PC-3 (cell line): ENCODE measurements at regions not wholly inside any gene's neighbourhood (a gene's known extent, or its start where the extent isn't known, plus 50 kb on each side); places are given as distances from the start of the nearest gene placed in this dataset.

ENCODE experiments used
- ATAC-seq: fragments of 200-7000 bp; cut with Tn5 transposase; 2 replicates; pipeline ENCODE4 v1.9.1; 2020; ENCODE audit warnings: mild to moderate bottlenecking, moderate library complexity
- BruUV-seq: library from RNA; stranded (reverse); fragments of 400-500 nt; replicated peaks from 2 replicates; lab custom pipeline; 2021; lab: Mats Ljungman, UMichigan
- CTCF ChIA-PET: fragments of 300-600 bp; sonication (Branson Sonifier 250); formaldehyde crosslinking; loops from one replicate; lab custom pipeline; 2022; ENCODE audit warnings: antibody characterized with exemption; lab: Charles Lee
- POLR2A ChIA-PET: fragments of 300-600 bp; sonication (Branson Sonifier 250); formaldehyde crosslinking; loops from one replicate; lab custom pipeline; 2022; ENCODE audit warnings: antibody characterized with exemption; ENCODE audit not compliant: unreplicated experiment; lab: Charles Lee
- DNase-seq: peaks from one replicate; pipeline ENCODE4 v3.0.0-alpha.2; 2015
- H2AFZ ChIP-seq: fragments of 300-600 bp; sonication (generic); 2 replicates; pipeline ENCODE4 v1.6.0; 2016; ENCODE audit warnings: antibody characterized with exemption, low read length
- H3F3A ChIP-seq: fragments of 300-600 bp; sonication (generic); one replicate; pipeline ENCODE4 v1.6.0; 2017; ENCODE audit warnings: antibody characterized with exemption, low read length, control low read depth, mild to moderate bottlenecking; ENCODE audit not compliant: unreplicated experiment
- H3K27ac ChIP-seq: fragments of 300-600 bp; sonication (generic); 2 replicates; pipeline ENCODE4 v1.5.1; 2016; ENCODE audit warnings: mild to moderate bottlenecking, low read length
- H3K27me3 ChIP-seq: fragments of 300-600 bp; sonication (generic); 2 replicates; pipeline ENCODE4 v1.6.1; 2016; ENCODE audit warnings: low read length, mixed read lengths
- H3K36me3 ChIP-seq: fragments of 300-600 bp; sonication (generic); 2 replicates; pipeline ENCODE4 v1.6.1; 2016; ENCODE audit warnings: low read depth, mixed run types, low read length, mixed read lengths
- H3K4me1 ChIP-seq: fragments of 300-600 bp; sonication (generic); 2 replicates; pipeline ENCODE4 v1.5.1; 2016; ENCODE audit warnings: low read length; ENCODE audit not compliant: insufficient read depth
- H3K4me2 ChIP-seq: fragments of 300-600 bp; sonication (generic); 2 replicates; pipeline ENCODE4 v1.6.0; 2016; ENCODE audit warnings: low read length
- H3K4me3 ChIP-seq: fragments of 300-600 bp; sonication (generic); 2 replicates; pipeline ENCODE4 v1.5.1; 2016; ENCODE audit warnings: mild to moderate bottlenecking, low read length, mixed read lengths
- H3K79me2 ChIP-seq: fragments of 300-600 bp; sonication (generic); 2 replicates; pipeline ENCODE4 v1.6.1; 2017; ENCODE audit warnings: low read length, mixed read lengths
- H3K9ac ChIP-seq: fragments of 300-600 bp; sonication (generic); 2 replicates; pipeline ENCODE4 v1.6.0; 2016; ENCODE audit warnings: mild to moderate bottlenecking, low read length
- H3K9me2 ChIP-seq: fragments of 300-600 bp; sonication (generic); replicated peaks from 2 replicates; pipeline ENCODE4 v1.6.1; 2016; ENCODE audit warnings: mixed run types, low read length, mixed read lengths
- H3K9me3 ChIP-seq: fragments of 300-600 bp; sonication (generic); 2 replicates; pipeline ENCODE4 v1.6.1; 2016; ENCODE audit warnings: low read length, mixed read lengths
- H4K20me1 ChIP-seq: fragments of 300-600 bp; sonication (generic); 2 replicates; pipeline ENCODE4 v1.6.1; 2016; ENCODE audit warnings: low read length, mixed read lengths
- EZH2 ChIP-seq: fragments of 300-600 bp; sonication (generic); IDR thresholded peaks from one replicate; pipeline ENCODE4 v1.6.1; 2017; ENCODE audit warnings: antibody characterized with exemption, mild to moderate bottlenecking, low read length; ENCODE audit not compliant: unreplicated experiment
- EZH2phosphoT487 ChIP-seq: fragments of 300-600 bp; sonication (generic); IDR thresholded peaks from 2 replicates; pipeline ENCODE4 v1.6.1; 2018; ENCODE audit warnings: mild to moderate bottlenecking, antibody characterized with exemption, low read length, borderline replicate concordance
- intact Hi-C: fragments of 100-400 bp; cut with micrococcal nuclease; formaldehyde crosslinking; loops from 2 replicates; pipeline ENCODE4 v1.9.0; 2023
- TF ChIP-seq, protein P1 (sequence below): fragments of 300-600 bp; sonication (generic); conservative IDR thresholded peaks from 2 replicates; pipeline ENCODE4 v1.5.1; 2017; ENCODE audit warnings: antibody characterized with exemption, low read depth, mild to moderate bottlenecking, low read length

- CTCF ChIA-PET = no interaction called here
- H3K9me2 ChIP-seq = no peaks in the 10 kb centered on the region
- H2AFZ ChIP-seq = no peak overlapping the region
- H3K4me3 ChIP-seq = no peak overlapping the region
- no peaks in the 10 kb centered on the region for H3K36me3 ChIP-seq
- H3K27ac ChIP-seq = no peak overlapping the region
- DNase-seq = no peak
- H3K4me2 ChIP-seq = no peak overlapping the region
- H3K27me3 ChIP-seq = no peaks in the 10 kb centered on the region
- no peaks in the 10 kb centered on the region for H3K79me2 ChIP-seq
- H3K9me3 ChIP-seq = no peaks in the 10 kb centered on the region
- POLR2A ChIA-PET = no interaction called here
- H3K9ac ChIP-seq = no peak overlapping the region
- ATAC-seq = no peak
- intact Hi-C loops = no loop called here
- no peaks in the 10 kb centered on the region for H3F3A ChIP-seq
- H3K4me1 ChIP-seq = no peaks in the 10 kb centered on the region
- H4K20me1 ChIP-seq = no peaks in the 10 kb centered on the region
- TF ChIP-seq EZH2phosphoT487 (no peak), EZH2 (no peak)
- TF ChIP-seq, protein P1, sequence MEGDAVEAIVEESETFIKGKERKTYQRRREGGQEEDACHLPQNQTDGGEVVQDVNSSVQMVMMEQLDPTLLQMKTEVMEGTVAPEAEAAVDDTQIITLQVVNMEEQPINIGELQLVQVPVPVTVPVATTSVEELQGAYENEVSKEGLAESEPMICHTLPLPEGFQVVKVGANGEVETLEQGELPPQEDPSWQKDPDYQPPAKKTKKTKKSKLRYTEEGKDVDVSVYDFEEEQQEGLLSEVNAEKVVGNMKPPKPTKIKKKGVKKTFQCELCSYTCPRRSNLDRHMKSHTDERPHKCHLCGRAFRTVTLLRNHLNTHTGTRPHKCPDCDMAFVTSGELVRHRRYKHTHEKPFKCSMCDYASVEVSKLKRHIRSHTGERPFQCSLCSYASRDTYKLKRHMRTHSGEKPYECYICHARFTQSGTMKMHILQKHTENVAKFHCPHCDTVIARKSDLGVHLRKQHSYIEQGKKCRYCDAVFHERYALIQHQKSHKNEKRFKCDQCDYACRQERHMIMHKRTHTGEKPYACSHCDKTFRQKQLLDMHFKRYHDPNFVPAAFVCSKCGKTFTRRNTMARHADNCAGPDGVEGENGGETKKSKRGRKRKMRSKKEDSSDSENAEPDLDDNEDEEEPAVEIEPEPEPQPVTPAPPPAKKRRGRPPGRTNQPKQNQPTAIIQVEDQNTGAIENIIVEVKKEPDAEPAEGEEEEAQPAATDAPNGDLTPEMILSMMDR = no peak
- no TSS peak for BruUV-seq
Measured at GRCh38 chr6:71727632-71728294, 158.6 kb upstream of the RIMS1 start.

- Histone ChIP-seq H3K4me2 (no peak overlapping the region), H3K9me2 (no peaks in the 10 kb centered on the region), H3K79me2 (no peaks in the 10 kb centered on the region), H3K4me1 (no peaks in the 10 kb centered on the region), H3K9ac (no peak overlapping the region), H4K20me1 (no peaks in the 10 kb centered on the region), H2AFZ (no peak overlapping the region), H3K27ac (no peak overlapping the region), H3K27me3 (no peaks in the 10 kb centered on the region), H3K36me3 (no peaks in the 10 kb centered on the region), H3F3A (no peaks in the 10 kb centered on the region), H3K4me3 (no peak overlapping the region), H3K9me3 (no peaks in the 10 kb centered on the region)
- BruUV-seq = no TSS peak
- POLR2A ChIA-PET = no interaction called here
- intact Hi-C loops = no loop called here
- ATAC-seq (no peak), DNase-seq (no peak)
- CTCF ChIA-PET = no interaction called here
- TF ChIP-seq EZH2 = no peak
- no peak for TF ChIP-seq EZH2phosphoT487
- TF ChIP-seq, protein P1 = no peak
Measured at GRCh38 chr6:71730284-71730683, 156.1 kb upstream of the RIMS1 start.

- TF ChIP-seq, protein P1 = no peak
- TF ChIP-seq EZH2 (no peak), EZH2phosphoT487 (no peak)
- H3K27me3 ChIP-seq = no peaks in the 10 kb centered on the region
- ChIA-PET POLR2A (no interaction called here), CTCF (no interaction called here)
- H3K36me3 ChIP-seq = no peaks in the 10 kb centered on the region
- no peaks in the 10 kb centered on the region for H3K9me2 ChIP-seq
- no peaks in the 10 kb centered on the region for H4K20me1 ChIP-seq
- no peaks in the 10 kb centered on the region for H3K79me2 ChIP-seq
- intact Hi-C loops = no loop called here
- BruUV-seq = no TSS peak
- no peak overlapping the region for H2AFZ ChIP-seq
- no peaks in the 10 kb centered on the region for H3K9me3 ChIP-seq
- H3K9ac ChIP-seq = no peak overlapping the region
- no peak overlapping the region for H3K4me3 ChIP-seq
- no peak overlapping the region for H3K4me2 ChIP-seq
- H3K27ac ChIP-seq = no peak overlapping the region
- no peaks in the 10 kb centered on the region for H3K4me1 ChIP-seq
- ATAC-seq = no peak
- no peak for DNase-seq
- no peaks in the 10 kb centered on the region for H3F3A ChIP-seq
Measured at GRCh38 chr6:71733970-71734899, 152.1 kb upstream of the RIMS1 start.
